Bronchial epithelial cell (primary cell): ENCODE measurements at regions not wholly inside any gene's neighbourhood (a gene's known extent, or its start where the extent isn't known, plus 50 kb on each side); places are given as distances from the start of the nearest gene placed in this dataset.

Experiments used
- DNase-seq: peaks from one replicate; pipeline ENCODE4 v3.0.0-alpha.2; 2010; ENCODE audit warnings: low read depth
- FAIRE-seq: peaks from 2 replicates; lab custom pipeline; 2011; peaks lifted over from hg19 to GRCh38; lab: Jason Lieb, UNC
- H3K27me3 ChIP-seq: 2 replicates; pipeline ENCODE4 v1.5.1; 2011; ENCODE audit warnings: low read length; ENCODE audit not compliant: control insufficient read depth, insufficient read depth
- H3K36me3 ChIP-seq: 2 replicates; pipeline ENCODE4 v1.5.1; 2011; ENCODE audit warnings: low read length; ENCODE audit not compliant: control insufficient read depth, insufficient read depth
- H3K4me3 ChIP-seq: 2 replicates; pipeline ENCODE4 v1.5.1; 2011; ENCODE audit warnings: mild to moderate bottlenecking, low read depth, low read length, control low read depth
- TF ChIP-seq, protein P1 (sequence below): IDR thresholded peaks from 2 replicates; pipeline ENCODE4 v1.5.1; 2011; ENCODE audit warnings: mild to moderate bottlenecking, moderate library complexity, low read length, control low read depth, inconsistent platforms; ENCODE audit not compliant: insufficient read depth, severe bottlenecking

DNA sequence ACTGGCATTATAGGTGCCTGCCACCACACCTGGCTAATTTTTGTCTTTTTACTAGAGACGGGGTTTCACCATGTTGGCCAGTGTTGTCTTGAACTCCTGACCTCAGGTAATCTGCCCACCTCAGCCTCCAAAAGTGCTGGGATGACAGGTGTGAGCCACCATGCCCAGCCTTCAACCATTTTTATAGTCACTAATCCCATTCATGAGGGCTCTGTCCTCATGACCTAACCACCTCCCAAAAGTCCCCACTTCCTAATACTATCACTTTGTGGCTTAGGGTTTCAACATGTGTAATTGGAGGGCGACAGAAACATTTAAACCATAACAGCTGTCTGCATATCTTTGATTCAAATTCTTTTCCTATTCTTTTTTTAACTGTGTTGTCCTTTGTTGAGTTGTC lies 229.6 kb upstream of the AGA start:
- H3K36me3 ChIP-seq, result no peaks in the 10 kb centered on the region
- H3K4me3 ChIP-seq, result no peak overlapping the region
- TF ChIP-seq, protein P1, sequence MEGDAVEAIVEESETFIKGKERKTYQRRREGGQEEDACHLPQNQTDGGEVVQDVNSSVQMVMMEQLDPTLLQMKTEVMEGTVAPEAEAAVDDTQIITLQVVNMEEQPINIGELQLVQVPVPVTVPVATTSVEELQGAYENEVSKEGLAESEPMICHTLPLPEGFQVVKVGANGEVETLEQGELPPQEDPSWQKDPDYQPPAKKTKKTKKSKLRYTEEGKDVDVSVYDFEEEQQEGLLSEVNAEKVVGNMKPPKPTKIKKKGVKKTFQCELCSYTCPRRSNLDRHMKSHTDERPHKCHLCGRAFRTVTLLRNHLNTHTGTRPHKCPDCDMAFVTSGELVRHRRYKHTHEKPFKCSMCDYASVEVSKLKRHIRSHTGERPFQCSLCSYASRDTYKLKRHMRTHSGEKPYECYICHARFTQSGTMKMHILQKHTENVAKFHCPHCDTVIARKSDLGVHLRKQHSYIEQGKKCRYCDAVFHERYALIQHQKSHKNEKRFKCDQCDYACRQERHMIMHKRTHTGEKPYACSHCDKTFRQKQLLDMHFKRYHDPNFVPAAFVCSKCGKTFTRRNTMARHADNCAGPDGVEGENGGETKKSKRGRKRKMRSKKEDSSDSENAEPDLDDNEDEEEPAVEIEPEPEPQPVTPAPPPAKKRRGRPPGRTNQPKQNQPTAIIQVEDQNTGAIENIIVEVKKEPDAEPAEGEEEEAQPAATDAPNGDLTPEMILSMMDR, result no peak
- DNase-seq (no peak), FAIRE-seq (no peak)
- no peaks in the 10 kb centered on the region for H3K27me3 ChIP-seq

DNA sequence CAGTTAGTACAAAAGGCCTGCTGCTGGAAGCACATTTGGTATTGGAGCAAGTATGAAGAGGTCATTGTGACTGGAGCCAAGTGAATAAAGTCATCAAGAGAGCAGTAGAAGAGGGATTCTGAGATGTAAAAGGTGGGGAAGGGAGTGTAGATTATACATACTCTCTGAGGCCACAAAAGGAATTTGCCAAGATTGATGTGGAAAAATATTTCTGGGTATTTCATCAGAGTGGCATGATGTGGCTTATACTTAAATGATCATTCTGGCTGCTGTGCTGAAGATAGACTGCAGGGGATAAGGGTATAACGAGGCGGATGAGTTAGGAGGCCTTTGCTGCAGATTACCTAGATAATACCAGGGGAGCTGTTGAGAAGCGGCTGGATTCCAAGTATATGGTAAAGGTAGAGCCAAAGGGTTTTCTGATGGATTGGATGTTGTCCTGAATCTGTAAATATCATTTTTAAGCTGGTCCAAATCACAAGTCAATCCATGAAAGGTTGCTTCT lies 231.8 kb upstream of the AGA start:
- no peak for FAIRE-seq
- no peaks in the 10 kb centered on the region for H3K27me3 ChIP-seq
- TF ChIP-seq, protein P1, result no peak

DNA sequence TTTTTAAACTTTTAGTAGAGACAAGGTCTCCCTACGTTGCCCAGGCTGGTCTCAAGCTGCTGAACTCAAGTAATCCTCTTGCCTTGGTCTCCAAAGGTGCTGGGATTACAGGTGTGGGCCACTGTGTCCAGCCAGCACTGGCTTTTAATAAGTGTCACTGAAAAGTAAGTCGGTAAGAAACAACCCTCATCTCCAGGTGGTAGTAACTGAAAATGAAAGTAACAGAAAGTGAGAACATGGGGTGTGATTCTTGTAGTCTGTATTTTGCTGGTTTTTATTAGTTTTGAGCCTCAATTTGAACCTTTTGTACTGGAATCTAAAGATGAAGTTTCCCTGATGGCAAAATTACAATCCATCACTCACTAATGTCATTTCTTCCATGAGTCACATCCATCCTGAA lies 238.1 kb upstream of the AGA start:
- Histone ChIP-seq H3K4me3 (no peak overlapping the region), H3K36me3 (no peaks in the 10 kb centered on the region), H3K27me3 (no peaks in the 10 kb centered on the region)
- DNase-seq, result no peak
- FAIRE-seq, result no peak
- TF ChIP-seq, protein P1, result no peak

More for the DNA sequence above, 231.8 kb upstream of the AGA start:
- no peaks in the 10 kb centered on the region for H3K36me3 ChIP-seq
- no peak overlapping the region for H3K4me3 ChIP-seq
- DNase-seq, result no peak

DNA sequence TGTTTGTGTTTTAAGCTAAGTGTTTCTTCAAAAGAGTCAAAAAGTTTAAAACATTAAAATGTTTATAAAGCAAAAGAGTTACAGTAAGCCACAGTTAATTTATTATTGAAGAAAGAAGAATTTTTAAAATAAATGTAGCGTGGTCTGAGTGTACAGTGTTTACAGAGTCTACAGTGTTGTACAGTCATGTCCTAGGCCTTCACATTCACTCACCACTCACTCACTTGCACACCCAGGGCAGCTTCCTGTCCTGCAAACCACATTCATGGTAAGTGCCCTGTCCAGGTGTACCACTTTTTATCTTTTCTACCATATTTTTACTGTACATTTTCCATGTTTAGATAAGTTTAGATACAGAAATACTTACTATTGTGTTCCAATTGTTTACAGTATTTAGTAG lies 239.7 kb upstream of the AGA start:
- TF ChIP-seq, protein P1, result no peak
- FAIRE-seq (no peak), DNase-seq (peak; percentile 17)
- H3K4me3 ChIP-seq, result no peak overlapping the region
- H3K36me3 ChIP-seq, result no peaks in the 10 kb centered on the region
- no peaks in the 10 kb centered on the region for H3K27me3 ChIP-seq

DNA sequence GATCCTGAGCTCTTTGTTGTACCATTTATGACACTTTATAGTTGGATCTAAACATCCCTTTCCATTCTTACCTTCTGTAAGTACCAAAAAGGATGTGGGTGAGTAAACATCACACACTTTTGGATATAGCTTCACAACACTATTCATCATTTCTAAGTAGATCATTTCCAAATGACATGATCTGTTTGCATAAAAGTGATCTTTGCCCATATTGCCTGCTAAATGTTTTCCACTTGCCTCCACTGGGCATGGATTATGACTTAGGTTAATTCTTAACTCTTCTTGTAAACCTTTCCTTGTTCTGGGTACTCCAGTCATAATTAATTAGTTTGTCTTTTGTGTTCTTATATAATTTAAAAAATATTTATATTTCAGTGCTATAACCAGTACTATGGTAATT lies 244.9 kb upstream of the AGA start:
- Histone ChIP-seq H3K4me3 (no peak overlapping the region), H3K27me3 (no peaks in the 10 kb centered on the region), H3K36me3 (no peaks in the 10 kb centered on the region)
- DNase-seq (no peak), FAIRE-seq (no peak)
- TF ChIP-seq, protein P1, result no peak

DNA sequence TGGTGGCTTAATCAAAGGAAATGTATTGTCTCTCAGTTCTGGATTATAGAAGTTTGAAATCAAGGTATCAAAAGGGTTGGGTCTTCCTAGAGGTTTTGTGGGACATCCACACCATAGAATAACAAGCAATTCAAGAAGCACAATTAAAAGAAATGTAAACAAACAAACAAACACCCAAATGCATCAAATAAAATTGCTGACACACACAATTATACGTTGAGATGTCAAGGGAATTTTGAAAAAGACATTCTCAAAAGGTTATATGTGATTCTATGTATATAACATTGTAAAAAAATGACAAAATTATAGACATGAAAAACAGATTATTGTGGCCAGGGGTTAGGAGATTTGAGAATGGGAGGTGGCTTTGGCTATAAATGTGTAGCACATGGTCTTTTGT lies 250.7 kb upstream of the AGA start:
- DNase-seq (no peak), FAIRE-seq (no peak)
- no peaks in the 10 kb centered on the region for H3K36me3 ChIP-seq
- H3K4me3 ChIP-seq, result no peak overlapping the region
- no peaks in the 10 kb centered on the region for H3K27me3 ChIP-seq
- TF ChIP-seq, protein P1, result no peak
